ENCODE measurements at regions not wholly inside any gene's neighbourhood (a gene's known extent, or its start where the extent isn't known, plus 50 kb on each side); places are given as distances from the start of the nearest gene placed in this dataset.

DNA sequence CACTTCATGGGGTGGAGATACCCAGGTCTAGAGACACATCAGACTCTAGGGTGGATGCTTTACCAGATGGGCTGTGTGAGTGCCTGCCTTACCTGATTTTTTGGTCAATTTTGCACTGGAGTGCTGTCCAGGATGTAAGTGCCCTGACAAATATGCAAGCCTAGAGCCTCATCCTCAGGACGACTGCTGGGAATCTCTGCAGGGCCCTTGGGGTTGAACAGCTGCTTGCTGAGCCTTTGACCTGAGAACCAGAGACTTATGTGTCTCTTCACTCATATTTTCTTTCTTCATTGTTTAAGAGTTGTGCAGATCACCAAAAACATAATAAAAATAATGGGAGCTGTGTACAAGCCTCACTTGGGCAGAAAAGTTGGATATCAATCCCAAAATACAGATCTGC is 551.5 kb upstream of the ATP2B1 start:
- no peak for DNase-seq (ENCODE audit: low spot score)

DNA sequence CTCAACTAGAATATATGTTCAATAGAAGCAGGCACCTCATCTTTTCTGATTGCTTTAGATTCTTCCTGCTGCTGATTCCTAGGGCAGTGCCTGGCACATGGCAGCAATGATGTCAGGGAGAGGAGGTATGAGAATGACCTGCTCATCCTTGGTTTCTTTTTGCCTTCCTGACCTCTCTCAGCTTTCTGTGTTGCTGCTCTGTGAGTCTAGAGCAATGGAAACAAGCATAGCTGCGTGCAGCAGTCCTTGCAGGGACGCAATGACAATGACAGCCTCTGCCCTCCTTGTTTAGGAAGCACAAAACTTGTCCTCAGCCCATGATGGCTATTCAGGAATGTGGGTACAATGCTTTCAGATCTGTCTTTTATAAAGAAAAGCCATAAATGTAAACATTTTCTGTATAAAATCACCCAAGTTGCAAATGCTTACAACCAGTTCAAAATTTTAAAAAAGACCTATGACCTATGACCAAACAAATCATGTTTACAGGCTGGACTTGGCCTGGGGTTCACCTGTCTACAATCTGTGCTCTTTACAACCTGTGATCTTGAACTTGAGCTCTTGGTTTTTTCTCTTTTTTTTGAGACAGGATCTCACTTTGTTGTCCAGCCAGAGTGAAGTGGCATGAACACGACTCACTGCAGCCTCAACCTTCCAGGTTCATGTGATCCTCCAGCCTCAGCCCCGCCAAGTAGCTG is 549.4 kb upstream of the ATP2B1 start:
- no peak for DNase-seq (ENCODE audit: low spot score)

DNA sequence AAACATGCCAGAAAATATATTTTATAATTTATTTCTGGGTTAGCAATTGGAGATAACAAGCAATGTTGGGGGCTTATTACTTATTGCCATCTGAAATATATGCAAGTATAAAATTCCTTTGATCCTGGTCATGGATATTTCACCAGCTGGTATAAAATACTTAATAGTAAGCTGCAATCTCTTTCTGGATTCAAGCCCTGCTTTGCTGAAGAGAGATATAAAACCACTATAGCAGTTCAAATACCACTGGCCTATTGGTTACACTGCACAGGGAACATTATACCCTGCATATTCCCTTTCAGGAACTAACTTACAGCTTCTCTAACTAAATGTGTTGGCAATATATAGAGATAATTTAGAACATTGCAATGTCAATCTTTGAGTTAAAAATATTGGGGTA is 546.2 kb upstream of the ATP2B1 start:
- DNase-seq (ENCODE audit: low spot score): no peak

DNA sequence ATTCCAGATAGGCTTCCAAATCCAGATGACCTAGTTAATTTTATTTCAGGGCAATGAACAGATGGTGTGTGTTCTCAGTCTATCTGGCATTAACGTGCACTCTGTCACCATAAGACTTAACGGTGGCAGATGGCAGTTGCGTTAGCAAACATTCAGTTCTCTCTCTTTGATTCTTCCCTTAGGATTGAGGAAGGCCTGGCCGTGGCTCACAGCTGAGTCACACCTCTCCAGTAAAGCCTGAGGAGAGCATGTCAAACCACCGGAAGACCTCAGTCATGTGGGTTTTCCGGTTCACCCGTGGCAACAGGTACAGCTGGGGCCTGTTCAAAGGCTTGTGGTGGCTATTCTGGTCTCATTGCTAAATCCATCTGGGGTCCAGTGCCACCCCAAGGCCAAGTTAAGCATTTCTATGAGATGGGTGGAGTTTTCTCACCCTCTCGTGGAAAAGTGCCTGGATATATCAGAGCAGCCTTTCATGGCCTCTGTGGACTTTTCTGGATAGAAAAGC is 545.1 kb upstream of the ATP2B1 start:
- DNase-seq (ENCODE audit: low spot score): peak; percentile 67

DNA sequence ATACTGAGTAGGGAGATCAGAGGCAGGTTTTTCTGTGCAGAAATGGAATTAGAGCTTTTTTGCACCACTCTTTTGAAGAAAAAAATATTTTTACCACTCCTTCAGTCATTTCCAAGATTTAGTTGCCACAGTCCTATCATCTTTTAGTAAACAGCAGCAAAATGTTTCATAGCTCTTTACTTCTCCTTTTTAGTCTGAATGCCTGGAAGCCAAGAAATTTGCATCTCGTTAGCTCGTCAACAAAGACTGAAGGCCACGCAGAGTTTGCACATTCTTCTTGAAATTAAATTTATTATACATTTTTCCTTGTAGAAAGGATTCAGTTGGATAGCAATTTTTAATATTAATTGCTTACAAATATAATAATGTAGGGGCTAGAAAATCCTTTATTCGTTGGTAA is 544.5 kb upstream of the ATP2B1 start:
- DNase-seq (ENCODE audit: low spot score): no peak

DNA sequence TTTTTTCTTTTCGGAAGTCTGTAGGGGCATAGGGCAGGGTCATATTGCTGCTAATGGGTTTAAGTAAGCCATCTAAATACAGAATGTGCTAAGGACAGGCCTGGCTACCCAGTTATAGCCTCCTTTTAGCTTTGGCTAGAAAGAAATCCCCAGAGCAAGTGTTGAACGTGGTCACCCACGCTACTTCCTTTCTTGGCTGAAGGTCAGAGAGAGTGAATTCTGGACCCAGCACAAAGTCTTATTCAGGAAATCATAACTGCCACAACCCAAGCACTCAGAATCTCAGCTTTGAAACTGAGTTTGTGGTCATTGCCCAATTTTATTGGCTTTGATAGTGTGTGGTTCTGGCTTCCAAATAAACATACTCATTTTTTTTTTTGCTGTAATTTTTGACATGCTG is 542.1 kb upstream of the ATP2B1 start:
- peak; percentile 61 for DNase-seq (ENCODE audit: low spot score)

DNA sequence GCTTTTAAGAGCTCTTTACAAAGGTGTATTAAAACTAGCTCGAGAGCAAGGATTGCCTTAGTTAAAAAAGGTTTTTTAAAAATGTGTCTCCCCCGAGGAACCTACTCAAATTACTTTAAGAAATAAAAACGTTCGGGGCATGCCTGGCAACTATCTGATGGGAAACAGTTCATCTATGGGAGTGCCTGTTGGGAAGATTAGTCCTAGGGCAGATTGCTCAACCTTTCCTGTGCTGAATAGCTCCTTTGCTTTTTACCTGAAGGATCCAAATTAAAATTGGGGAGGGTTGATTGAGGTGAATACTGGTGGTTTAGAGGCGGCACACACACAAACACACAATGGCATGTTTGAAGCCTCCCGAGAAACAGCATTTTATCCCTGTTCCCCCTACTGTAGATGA is 541.4 kb upstream of the ATP2B1 start:
- no peak for DNase-seq (ENCODE audit: low spot score)

DNA sequence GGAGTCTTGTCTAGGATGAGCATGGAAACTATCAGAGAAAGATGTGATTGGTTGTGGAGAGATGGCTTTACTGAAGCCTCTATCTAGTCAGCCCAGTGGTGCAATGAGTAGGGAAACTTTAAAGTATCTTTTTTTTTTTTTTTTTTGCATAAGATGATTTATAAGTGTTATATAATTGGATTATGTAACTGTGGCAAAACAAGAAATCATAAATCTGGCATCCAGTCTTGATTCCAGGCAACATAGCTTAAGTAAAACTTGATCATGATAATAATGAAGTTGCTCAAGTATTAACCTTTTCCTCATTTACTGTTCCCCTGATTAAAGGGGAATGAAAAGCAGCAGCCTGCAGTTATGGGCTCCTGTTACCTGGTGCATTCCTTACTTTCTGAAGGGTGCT is 538.0 kb upstream of the ATP2B1 start:
- no peak for DNase-seq (ENCODE audit: low spot score)

DNA sequence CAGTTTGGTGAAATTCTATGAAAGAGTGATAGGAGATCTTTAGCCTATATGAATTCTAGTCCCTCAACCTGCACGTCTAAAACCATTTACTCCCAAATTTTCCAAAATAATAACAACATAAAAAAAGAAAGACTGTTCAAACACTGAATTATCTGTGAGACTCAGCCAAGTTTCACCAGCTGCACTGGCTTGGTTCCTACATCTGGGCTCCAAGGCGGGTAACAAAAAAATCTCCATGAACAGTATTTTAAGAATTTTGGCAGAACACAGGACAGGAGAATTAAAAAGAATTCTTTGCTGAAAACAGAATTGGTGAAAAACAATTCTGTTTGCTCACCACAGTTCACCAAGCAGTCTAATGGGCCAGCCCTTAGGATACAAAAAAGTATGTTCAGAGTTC is 536.8 kb upstream of the ATP2B1 start:
- no peak for DNase-seq (ENCODE audit: low spot score)

DNA sequence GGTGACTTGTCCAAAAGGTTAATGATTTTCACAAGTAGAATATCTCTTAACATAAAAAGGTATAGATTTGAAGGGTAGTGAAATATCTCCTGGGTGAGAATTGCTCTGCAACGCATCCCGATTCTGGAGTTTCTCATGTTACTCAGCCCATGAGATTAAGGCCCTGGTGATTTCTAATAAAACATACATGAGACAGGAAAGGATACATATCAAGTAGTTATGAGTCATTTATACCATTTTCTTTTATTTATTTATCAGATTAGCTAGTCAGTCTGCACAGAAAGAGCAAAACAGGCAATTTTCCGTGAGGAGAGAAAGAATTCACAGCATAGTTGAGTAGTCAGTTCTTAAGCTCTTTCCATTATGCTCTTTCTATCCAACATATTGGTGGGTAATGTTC is 535.6 kb upstream of the ATP2B1 start:
- DNase-seq (ENCODE audit: low spot score): no peak

DNA sequence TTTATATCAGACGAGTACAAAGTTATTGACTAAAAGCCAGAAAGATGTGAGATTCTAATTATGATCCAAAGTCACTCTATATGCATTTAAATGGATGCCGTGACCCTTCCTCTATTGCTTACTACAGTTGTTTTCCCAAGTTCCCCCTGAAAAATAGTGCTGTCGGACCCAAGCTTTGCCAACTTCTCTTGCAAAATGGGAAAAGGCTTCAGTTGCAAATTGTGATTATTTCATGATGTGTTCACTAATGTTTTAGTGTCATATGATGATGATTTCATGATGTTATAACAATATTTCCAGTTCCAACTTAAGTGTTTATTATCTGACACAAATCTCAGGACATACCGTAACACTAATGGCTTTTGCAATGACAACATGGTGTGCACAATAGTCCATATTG is 534.6 kb upstream of the ATP2B1 start:
- no peak for DNase-seq (ENCODE audit: low spot score)

DNA sequence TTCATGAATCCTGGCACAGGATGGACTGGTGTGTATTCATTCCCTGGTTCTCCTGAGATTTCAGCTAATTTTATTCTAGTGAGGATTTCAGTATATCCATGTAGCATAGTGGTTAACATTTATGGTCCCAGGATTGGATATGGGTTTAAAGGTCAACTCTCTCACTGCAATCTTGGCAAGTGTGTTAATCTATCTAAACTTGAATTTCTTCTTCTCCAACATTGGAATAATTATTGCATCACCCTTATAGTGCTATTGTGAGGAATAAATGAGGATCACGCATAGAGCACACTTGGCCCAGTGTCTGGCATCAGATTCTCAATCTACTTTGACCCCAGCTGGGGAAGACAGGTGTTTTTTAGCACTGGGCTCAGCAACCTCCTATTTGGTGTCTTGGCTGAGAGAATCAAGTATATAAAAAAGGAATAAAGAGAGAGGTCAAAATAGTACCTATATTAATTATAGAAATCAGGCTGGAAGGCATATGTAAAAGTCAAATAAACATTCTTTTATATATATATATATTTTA is 531.2 kb upstream of the ATP2B1 start:
- DNase-seq (ENCODE audit: low spot score): no peak

DNA sequence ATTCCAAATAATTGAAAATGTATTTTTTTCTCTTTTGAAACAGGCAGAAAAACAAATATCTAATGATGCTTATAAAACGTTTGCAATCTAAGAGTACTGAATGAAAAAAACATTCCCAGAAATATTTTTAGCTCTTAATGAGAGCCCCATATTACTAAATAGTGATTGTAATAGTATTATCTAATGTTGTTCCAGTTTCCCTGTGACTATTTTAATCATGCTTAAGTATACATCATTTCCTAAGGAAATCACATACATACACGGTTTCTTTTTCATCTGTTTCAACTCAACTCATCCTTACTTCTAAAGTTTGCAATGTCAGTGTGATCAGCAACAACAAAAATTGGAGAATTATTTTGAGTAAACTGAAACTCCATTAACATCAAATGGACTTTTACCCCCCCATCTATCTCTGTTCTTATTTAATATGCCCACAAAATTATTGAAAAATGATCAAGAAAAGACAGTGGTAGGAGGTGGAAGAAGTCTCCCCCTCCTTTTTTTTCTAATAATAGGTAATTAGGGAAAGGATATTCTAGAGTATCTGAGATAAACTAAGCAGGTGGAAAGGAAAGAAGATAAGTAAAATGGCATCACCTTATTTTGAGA is 530.1 kb upstream of the ATP2B1 start:
- no peak for DNase-seq (ENCODE audit: low spot score)

DNA sequence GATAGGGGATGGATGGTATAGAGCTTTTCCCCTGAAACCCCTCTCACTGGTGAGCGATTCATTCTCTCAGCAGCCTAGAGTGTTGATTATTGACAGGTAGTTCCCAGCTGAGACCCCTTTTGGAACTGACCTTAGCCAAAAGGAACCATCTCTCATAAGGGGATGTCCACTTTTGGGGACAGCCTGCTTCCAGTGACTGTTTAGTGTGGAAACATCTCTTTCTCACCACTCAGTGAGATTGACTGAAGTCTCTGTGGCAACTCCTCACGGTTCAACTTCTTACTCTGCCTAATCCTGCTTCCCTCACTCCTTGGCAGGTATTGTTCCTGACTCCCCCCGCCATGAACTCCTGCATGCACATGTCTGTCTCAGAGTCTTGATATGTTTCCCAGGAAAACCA is 529.2 kb upstream of the ATP2B1 start:
- no peak for DNase-seq (ENCODE audit: low spot score)

DNA sequence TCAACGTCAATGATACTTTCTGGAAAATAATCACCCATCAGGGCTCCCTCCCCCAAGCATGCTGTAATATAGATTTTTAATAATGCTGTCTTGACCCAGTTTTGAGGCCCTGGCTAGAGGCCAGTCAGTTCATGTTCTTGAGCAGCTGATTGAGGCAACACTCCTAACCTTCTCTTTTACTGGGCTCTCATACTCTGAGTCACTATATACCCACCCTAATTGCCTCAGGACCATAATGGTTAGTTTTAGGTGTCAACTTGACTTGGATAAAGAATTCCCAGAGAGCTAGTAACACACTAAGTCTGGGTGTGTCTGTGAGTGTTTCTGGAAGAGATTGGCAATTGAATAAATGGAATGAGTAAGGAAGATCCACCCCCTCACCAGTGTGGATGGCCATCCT is 527.0 kb upstream of the ATP2B1 start:
- no peak for DNase-seq (ENCODE audit: low spot score)

DNA sequence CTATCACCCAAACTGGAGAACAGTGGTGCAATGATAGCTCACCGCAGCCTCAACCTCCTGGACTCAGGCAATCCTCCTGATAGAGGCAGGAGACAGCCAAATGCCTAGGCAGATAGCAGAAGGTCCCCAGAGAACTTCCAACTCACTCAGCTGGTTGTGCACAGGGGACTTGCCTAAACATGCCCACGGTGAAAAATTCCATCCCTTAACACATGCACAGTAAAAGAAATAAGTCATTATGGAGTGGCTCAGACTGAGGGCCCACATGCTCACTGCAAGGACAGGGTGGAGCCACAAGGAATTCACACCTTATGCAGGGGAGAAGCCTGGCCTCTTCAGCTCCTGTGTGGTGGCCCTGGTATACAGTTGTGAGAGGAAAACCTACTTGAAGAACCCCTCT is 525.8 kb upstream of the ATP2B1 start:
- DNase-seq (ENCODE audit: low spot score): no peak

DNA sequence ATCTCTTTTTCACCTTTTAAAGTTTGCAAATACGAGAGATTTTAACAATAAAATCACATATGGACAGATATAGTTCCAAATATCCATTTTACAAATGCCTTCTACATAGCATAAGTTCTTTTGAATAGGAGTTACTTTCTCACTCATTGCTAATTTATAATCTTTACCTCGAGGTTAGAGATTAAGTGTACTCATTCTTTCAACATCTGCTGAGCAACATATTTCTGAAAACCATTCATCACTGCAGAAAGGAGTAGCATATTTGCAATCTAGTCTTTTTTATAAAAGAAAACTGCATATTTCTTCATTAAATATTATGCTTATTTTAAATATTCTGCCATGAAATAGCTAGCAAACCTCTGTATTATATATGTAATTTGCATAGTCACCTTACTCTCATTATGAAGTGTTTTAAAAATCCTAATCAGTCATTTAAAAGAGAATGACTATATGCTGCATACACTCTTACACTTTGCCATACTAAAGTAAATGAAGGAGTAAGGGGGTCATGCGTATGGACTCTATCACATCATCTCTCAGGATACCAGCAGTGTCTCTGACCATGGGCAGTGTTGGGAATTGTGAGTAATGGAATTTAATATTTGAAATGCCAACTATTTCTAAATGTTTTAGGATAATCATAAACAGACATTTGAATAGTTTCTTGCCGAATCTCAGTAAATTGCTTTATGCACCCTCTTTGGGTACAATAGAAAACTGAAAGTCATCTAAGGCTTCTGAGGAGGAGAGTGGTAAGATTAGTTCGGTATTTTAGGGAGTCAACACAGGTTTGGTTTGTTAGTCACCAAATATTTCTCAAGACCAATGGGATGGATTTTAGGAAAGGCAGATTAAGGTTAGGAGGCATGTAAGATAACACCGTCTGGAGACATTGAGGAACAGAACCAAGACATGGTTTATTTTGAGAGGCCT is 524.8 kb upstream of the ATP2B1 start:
- no peak for DNase-seq (ENCODE audit: low spot score)

DNA sequence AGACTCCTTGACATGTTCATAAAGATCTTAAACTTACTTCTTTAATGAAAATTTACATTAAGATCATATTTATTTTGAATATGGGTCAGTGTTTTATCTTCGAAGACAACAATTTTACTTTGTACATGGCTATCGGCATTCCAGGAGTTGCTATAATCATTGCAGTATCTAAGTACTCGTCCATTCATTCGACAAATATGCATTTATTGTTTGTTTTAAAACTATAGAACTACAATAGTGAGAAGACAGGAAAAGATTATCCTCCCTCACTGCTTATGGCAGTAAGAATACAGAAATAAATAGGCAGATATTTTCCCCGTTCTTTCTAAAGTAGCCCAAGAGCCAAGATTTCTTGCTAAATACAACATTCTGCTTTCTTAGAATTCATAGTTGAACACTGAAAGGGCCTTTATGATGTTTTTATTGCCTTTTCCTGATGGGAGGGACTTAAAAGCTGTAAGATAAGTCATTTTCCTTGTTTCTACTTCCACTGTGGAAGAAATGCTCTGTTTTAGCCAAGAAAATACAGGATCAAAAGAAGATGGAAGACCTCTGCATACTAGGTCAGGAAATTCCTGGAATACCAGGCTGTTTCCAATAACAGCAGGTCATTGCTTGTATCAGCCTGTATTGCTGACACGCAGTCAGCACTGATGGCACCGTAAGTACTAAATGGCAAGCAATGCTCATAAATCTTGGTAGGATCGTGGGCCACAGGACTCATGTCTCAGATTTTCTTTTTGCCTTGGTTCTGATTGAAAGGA is 521.0 kb upstream of the ATP2B1 start:
- DNase-seq (ENCODE audit: low spot score): no peak

DNA sequence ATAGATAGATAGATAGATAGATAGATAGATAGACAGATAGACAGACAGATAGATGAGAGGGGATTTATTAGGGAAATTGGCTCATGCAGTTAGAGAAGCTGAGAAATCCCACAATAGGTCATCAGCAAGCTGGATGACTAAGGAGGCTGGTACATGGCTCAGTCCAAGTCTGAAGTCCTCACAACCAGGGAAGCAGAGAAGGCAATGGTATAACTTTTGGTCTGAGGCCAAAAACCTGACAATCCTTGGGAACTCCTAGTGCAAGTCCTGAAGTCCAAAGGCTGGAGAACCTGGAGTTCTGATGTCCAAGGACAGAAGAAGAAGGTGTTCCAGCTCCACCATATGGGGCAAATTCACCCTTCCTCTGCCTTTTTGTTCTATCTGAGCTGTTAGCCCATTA is 517.6 kb upstream of the ATP2B1 start:
- no peak for DNase-seq (ENCODE audit: low spot score)

DNA sequence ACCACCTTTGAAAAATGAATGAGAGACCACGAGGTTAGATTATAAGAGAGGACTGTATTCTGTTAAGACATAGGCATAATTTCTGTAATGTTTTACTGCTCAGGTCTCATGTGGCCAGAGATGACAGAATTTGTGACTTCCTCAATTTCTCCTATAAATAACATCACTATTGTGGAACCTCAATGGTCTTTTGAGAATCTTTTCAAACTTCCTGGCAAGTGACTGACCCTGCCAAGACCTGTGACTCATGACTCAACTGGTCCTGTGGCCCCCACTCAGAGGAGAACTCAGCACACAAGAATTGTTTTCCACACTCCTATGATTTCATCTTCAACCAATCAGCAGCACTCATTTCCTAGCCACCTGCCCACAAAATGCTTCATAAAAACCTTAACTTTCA is 508.2 kb upstream of the ATP2B1 start:
- no peak for DNase-seq (ENCODE audit: low spot score)

DNA sequence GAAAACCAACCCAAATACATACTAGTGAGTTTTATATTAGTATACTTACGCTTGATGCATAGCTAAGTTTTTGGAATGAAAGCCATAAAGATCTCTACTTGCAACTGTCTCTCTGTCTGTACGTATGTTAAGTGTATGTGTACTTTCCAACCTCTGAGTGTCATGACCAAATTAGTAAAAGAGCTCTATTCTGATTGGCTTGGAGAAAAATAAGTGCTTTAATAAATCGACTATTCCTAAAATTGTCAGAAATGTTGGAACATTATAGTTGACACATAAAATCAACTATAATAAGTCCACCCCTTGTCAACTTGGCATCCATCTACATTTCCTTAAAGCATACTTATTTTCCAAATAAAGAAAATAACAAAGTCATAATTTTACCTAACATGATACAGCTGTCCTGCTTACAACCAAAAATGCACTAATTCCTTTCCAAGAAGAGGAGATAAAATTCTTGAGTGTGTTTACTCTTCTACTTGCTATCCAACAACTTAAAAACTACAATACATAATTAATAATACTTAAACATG is 507.4 kb upstream of the ATP2B1 start:
- DNase-seq (ENCODE audit: low spot score): no peak
